Ectodermal cell (in vitro differentiated cells): ENCODE measurements at regions not wholly inside any gene's neighbourhood (a gene's known extent, or its start where the extent isn't known, plus 50 kb on each side); places are given as distances from the start of the nearest gene placed in this dataset.
"Not testable (repeated sequence)": the region's sequence is repeated elsewhere in the genome, so short reads cannot be mapped to it uniquely, and the experiment has no call there.

ENCODE experiments used
- H3K27ac ChIP-seq: 2 replicates; pipeline ENCODE4 v1.7.0; 2013; ENCODE audit warnings: mild to moderate bottlenecking, low read depth, low read length; ENCODE audit not compliant: insufficient read depth, poor library complexity, severe bottlenecking
- H3K27me3 ChIP-seq: 2 replicates; pipeline ENCODE4 v1.7.0; 2013; ENCODE audit warnings: mild to moderate bottlenecking, low read length; ENCODE audit not compliant: insufficient read depth, control insufficient read depth, poor library complexity, severe bottlenecking
- H3K36me3 ChIP-seq: one replicate; pipeline ENCODE4 v1.7.0; 2013; ENCODE audit warnings: low read length; ENCODE audit not compliant: control insufficient read depth, insufficient read depth
- H3K4me1 ChIP-seq: one replicate; pipeline ENCODE4 v1.7.0; 2013; ENCODE audit warnings: low read length; ENCODE audit not compliant: control insufficient read depth, insufficient read depth
- H3K4me3 ChIP-seq: 2 replicates; pipeline ENCODE4 v1.7.0; 2013; ENCODE audit warnings: low read depth, low read length, control low read depth; ENCODE audit not compliant: insufficient read depth
- H3K9me3 ChIP-seq: 2 replicates; pipeline ENCODE4 v1.7.0; 2013; ENCODE audit warnings: mild to moderate bottlenecking, low read length, moderate library complexity; ENCODE audit not compliant: control insufficient read depth
- WGBS, 2 experiments: methylation state at CpG; one replicate each; pipeline ENCODE4 v1.1.7; 2013; ENCODE audit warnings: missing lambda C conversion rate in 2 of 2; 5-methylcytosine and 5-hydroxymethylcytosine counted together

- Histone ChIP-seq H3K27ac (no peak overlapping the region), H3K36me3 (no peaks in the 10 kb centered on the region), H3K4me3 (no peak overlapping the region), H3K4me1 (no peaks in the 10 kb centered on the region), H3K27me3 (no peaks in the 10 kb centered on the region), H3K9me3 (no peaks in the 10 kb centered on the region)
- WGBS, 2 experiments = 69 to 82% methylated on average over 2 to 3 of the region's 3 CpGs
These were observed 950.1 kb downstream of the TRIB2 start for GRCh38 chr2:13666582-13667414.

GRCh38 chr2:13667415-13667757, 950.6 kb downstream of the TRIB2 start:
- WGBS, 2 experiments = 67% methylated on average over 1 of the region's 1 CpG; no CpG with 5 or more reads in 1 of the 2 experiments
- H3K4me3 ChIP-seq = no peak overlapping the region
- no peaks in the 10 kb centered on the region for H3K9me3 ChIP-seq
- no peak overlapping the region for H3K27ac ChIP-seq
- no peaks in the 10 kb centered on the region for H3K4me1 ChIP-seq
- no peaks in the 10 kb centered on the region for H3K27me3 ChIP-seq
- H3K36me3 ChIP-seq = no peaks in the 10 kb centered on the region

GRCh38 chr2:13669607-13670006, 952.9 kb downstream of the TRIB2 start:
- Histone ChIP-seq H3K36me3 (no peaks in the 10 kb centered on the region), H3K27ac (no peak overlapping the region), H3K27me3 (no peaks in the 10 kb centered on the region), H3K4me3 (no peak overlapping the region), H3K4me1 (no peaks in the 10 kb centered on the region), H3K9me3 (no peaks in the 10 kb centered on the region)
- WGBS, 2 experiments = 61 to 74% methylated on average over 2 to 3 of the region's 3 CpGs

- not testable (repeated sequence) for H3K36me3 ChIP-seq, H3K27me3 ChIP-seq, H3K9me3 ChIP-seq, H3K4me3 ChIP-seq, H3K27ac ChIP-seq, H3K4me1 ChIP-seq
These were observed 957.1 kb downstream of the TRIB2 start for GRCh38 chr2:13673821-13674220.

- peaks cover 7% of the 10 kb centered on the region for H3K27me3 ChIP-seq
- no peak overlapping the region for H3K27ac ChIP-seq
- no peaks in the 10 kb centered on the region for H3K4me1 ChIP-seq
- 64 to 77% methylated on average over 2 of the region's 2 CpGs for WGBS, 2 experiments
- H3K9me3 ChIP-seq = no peaks in the 10 kb centered on the region
- no peak overlapping the region for H3K4me3 ChIP-seq
- H3K36me3 ChIP-seq = no peaks in the 10 kb centered on the region
These were observed 956.2 kb upstream of the LRATD1 start for GRCh38 chr2:13676269-13676668.

- Histone ChIP-seq H3K9me3 (no peaks in the 10 kb centered on the region), H3K27ac (no peak overlapping the region)
These were observed 950.6 kb upstream of the LRATD1 start for GRCh38 chr2:13681936-13682335.

GRCh38 chr2:13682540-13683272, 949.8 kb upstream of the LRATD1 start:
- Histone ChIP-seq H3K4me1 (no peaks in the 10 kb centered on the region), H3K27ac (no peak overlapping the region), H3K4me3 (no peak overlapping the region), H3K36me3 (no peaks in the 10 kb centered on the region), H3K27me3 (peaks cover 7% of the 10 kb centered on the region), H3K9me3 (no peaks in the 10 kb centered on the region)
- 89 to 91% methylated on average over 3 of the region's 4 CpGs for WGBS, 2 experiments

More at GRCh38 chr2:13681936-13682335, 950.6 kb upstream of the LRATD1 start:
- peaks cover 7% of the 10 kb centered on the region for H3K27me3 ChIP-seq
- no peaks in the 10 kb centered on the region for H3K36me3 ChIP-seq
- no peaks in the 10 kb centered on the region for H3K4me1 ChIP-seq
- no peak overlapping the region for H3K4me3 ChIP-seq

- Histone ChIP-seq H3K36me3 (no peaks in the 10 kb centered on the region), H3K4me1 (no peaks in the 10 kb centered on the region), H3K27ac (no peak overlapping the region), H3K9me3 (no peaks in the 10 kb centered on the region), H3K4me3 (no peak overlapping the region), H3K27me3 (no peaks in the 10 kb centered on the region)
- 71% methylated on average over 1 of the region's 1 CpG; no CpG with 5 or more reads in 1 of the 2 experiments for WGBS, 2 experiments
These were observed 946.3 kb upstream of the LRATD1 start for GRCh38 chr2:13686262-13686661.

GRCh38 chr2:13694673-13695072, 937.8 kb upstream of the LRATD1 start:
- no peak overlapping the region for H3K27ac ChIP-seq
- no peaks in the 10 kb centered on the region for H3K27me3 ChIP-seq
- no peaks in the 10 kb centered on the region for H3K4me1 ChIP-seq
- no peaks in the 10 kb centered on the region for H3K36me3 ChIP-seq
- H3K4me3 ChIP-seq = no peak overlapping the region
- H3K9me3 ChIP-seq = no peaks in the 10 kb centered on the region

- Histone ChIP-seq H3K36me3 (no peaks in the 10 kb centered on the region), H3K9me3 (no peaks in the 10 kb centered on the region), H3K27me3 (no peaks in the 10 kb centered on the region), H3K4me1 (no peaks in the 10 kb centered on the region), H3K4me3 (no peak overlapping the region), H3K27ac (no peak overlapping the region)
- WGBS, 2 experiments = 95 to 97% methylated on average over 4 to 5 of the region's 5 CpGs
These were observed 935.9 kb upstream of the LRATD1 start for GRCh38 chr2:13696601-13697000.
